ENCODE measurements at regions not wholly inside any gene's neighbourhood (a gene's known extent, or its start where the extent isn't known, plus 50 kb on each side); places are given as distances from the start of the nearest gene placed in this dataset.

DNA sequence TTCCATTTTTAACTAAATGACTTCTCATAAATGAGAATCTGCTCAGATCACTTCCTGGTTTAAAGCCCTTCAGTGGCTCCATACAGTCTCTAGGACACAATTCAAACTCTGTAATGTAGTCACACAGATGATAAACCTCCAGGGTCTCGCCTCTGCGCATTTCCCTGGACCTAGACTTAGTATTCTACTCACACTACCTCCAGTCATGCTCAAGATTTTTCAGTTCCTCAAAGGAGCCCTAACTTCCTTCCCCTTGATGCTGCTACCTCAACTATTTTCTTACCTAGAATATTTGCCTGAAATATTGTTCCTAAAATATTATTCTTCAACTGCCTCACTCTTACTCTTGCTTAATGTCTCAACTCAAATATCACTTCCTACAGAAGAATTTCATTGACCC lies 86.7 kb upstream of the TPP2 start:
- TF ChIP-seq, protein P1, sequence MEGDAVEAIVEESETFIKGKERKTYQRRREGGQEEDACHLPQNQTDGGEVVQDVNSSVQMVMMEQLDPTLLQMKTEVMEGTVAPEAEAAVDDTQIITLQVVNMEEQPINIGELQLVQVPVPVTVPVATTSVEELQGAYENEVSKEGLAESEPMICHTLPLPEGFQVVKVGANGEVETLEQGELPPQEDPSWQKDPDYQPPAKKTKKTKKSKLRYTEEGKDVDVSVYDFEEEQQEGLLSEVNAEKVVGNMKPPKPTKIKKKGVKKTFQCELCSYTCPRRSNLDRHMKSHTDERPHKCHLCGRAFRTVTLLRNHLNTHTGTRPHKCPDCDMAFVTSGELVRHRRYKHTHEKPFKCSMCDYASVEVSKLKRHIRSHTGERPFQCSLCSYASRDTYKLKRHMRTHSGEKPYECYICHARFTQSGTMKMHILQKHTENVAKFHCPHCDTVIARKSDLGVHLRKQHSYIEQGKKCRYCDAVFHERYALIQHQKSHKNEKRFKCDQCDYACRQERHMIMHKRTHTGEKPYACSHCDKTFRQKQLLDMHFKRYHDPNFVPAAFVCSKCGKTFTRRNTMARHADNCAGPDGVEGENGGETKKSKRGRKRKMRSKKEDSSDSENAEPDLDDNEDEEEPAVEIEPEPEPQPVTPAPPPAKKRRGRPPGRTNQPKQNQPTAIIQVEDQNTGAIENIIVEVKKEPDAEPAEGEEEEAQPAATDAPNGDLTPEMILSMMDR (tag by site-specific recombination; IDR thresholded peaks at IDR 0.05), result no peak
- TF ChIP-seq, protein P2, sequence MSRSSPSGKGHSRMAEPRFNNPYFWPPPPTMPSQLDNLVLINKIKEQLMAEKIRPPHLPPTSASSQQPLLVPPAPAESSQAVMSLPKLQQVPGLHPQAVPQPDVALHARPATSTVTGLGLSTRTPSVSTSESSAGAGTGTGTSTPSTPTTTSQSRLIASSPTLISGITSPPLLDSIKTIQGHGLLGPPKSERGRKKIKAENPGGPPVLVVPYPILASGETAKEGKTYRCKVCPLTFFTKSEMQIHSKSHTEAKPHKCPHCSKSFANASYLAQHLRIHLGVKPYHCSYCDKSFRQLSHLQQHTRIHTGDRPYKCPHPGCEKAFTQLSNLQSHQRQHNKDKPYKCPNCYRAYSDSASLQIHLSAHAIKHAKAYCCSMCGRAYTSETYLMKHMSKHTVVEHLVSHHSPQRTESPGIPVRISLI (tag by site-specific recombination; IDR thresholded peaks at IDR 0.05), result no peak
- TF ChIP-seq ZFP3 (tag by site-specific recombination; IDR thresholded peaks at IDR 0.05; ENCODE audit: low read depth), result no peak
- TF ChIP-seq ZNF549 (tag by site-specific recombination; IDR thresholded peaks at IDR 0.05), result no peak

Measured in HEK293 (cell line).